Mucosa of rectum (tissue), 2 donors: ENCODE measurements at regions not wholly inside any gene's neighbourhood (a gene's known extent, or its start where the extent isn't known, plus 50 kb on each side); places are given as distances from the start of the nearest gene placed in this dataset.
"Not testable (repeated sequence)": the region's sequence is repeated elsewhere in the genome, so short reads cannot be mapped to it uniquely, and the experiment has no call there.

Experiments
- H3K27ac ChIP-seq, 2 donors: one replicate each; pipeline ENCODE4 v1.7.0; 2013; ENCODE audit warnings: inconsistent platforms in 2 of 2, low read depth in 2 of 2, low read length in 2 of 2
- H3K27me3 ChIP-seq, 2 donors: one replicate each; pipeline ENCODE4 v1.7.0; 2013; ENCODE audit warnings: low read length in 2 of 2; ENCODE audit not compliant: control insufficient read depth in 2 of 2, insufficient read depth in 2 of 2
- H3K36me3 ChIP-seq, 2 donors: one replicate each; pipeline ENCODE4 v1.7.0; 2013; ENCODE audit warnings: low read length in 2 of 2; ENCODE audit not compliant: control insufficient read depth in 2 of 2, insufficient read depth in 2 of 2
- H3K4me1 ChIP-seq, 2 donors: one replicate each; pipeline ENCODE4 v1.7.0; 2013; ENCODE audit warnings: low read length in 2 of 2, mild to moderate bottlenecking in 1 of 2; ENCODE audit not compliant: control insufficient read depth in 2 of 2, insufficient read depth in 2 of 2
- H3K4me3 ChIP-seq, 2 donors: one replicate each; pipeline ENCODE4 v1.7.0; 2013; ENCODE audit warnings: low read length in 2 of 2
- H3K9ac ChIP-seq, 2 donors: one replicate each; pipeline ENCODE4 v1.7.0; 2013; ENCODE audit warnings: low read length in 2 of 2, low read depth in 1 of 2, mild to moderate bottlenecking in 1 of 2
- H3K9me3 ChIP-seq, 2 donors: one replicate each; pipeline ENCODE4 v1.7.0; 2013; ENCODE audit warnings: low read length in 2 of 2; ENCODE audit not compliant: control insufficient read depth in 2 of 2
- donor health status: healthy.
- donor health status: Normal muscosa, but diverticular disease.

DNA sequence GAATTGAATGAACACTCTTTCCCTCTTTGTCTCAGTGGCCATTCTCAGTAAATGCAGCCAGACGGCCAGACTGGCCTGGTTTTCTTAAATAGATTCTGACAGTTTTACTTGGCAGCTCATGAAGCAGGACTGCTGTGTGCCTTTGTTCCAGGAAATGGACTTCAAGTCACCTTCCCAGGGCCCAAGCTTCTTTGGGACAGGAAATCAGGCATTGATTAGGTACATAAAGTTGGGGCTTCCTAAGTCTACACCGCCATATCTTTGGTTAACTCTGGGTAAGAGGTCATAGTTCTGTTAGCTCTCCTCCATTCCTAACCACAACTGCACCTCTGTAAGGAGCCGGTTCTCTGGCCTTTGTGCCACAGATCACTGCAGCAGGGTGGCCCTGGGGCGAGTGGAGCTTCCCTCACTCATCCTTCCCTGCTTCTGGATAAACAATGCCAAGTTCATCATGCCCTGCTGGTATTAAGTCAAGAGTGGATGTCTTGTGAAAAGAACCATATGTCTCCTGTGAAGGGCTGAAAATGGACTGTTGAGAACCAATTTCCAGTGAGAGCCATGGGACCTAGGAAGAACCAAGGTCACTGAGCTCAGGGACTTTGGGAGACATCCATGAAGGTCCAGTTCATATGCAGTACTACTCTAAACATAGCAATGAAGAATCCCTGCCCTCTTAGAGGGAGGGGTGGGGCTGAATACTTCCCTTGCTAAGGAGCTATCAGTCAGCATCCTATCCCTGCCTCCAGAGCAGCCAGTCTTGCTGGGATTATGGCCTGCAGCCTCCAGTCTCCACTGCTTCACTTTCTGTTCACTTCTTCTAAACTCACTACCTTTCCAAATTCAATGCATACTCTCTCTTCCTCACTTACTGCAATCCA lies 122.6 kb upstream of the XPO1 start:
- H3K27ac ChIP-seq = no peak overlapping the region

DNA sequence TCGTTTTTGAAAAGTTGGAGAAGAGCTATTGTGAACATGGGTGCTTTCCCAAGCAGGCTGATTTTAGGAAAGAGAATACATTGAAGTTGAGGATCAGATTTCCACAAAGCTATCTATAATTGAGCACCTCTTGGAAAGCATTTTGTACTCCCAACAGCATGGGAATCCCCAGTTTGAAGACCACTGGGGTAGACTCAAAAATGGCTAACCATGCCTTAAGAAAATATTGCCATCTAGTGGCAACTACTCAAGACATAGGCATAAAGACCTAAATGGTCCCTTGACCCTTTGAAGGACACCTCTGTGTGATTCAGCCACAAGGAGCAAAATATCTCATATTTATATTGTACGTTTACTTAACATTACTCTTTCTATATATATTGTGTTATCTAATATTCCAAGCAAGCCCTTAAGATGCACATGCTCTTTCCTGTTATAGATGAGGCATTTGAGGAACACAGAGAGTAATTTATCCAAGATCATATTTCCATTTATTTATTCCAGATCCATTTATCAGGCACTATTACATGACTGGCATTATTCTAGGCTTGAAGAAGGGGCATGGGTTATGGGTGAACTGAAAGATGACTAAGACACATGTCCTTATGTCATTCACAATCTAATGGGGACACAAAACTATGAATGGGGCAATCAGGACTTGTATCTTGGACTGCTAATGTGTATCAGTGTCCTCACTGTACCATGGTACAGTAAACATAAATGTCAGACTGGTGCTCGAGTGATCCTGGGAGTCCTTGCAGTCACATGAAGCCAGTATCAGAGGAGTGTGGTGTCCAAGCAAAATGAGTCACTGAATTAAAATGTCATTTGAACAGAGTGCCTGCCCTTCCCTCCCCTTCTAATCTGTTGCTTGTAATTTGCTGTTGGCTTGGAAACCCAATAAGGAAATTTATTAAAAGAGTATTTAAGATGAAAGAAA lies 121.0 kb upstream of the XPO1 start:
- no peaks in the 10 kb centered on the region for H3K9me3 ChIP-seq
- no peak overlapping the region for H3K9ac ChIP-seq
- no peaks in the 10 kb centered on the region for H3K36me3 ChIP-seq
- H3K27me3 ChIP-seq = no peaks in the 10 kb centered on the region
- no peak overlapping the region for H3K27ac ChIP-seq
- peak overlapping the region in 1 of 2 donors; percentile 29 for H3K4me3 ChIP-seq
- peaks cover 0 to 2% of the 10 kb centered on the region in 2 donors for H3K4me1 ChIP-seq

More for the DNA sequence above, 122.6 kb upstream of the XPO1 start:
- Histone ChIP-seq H3K4me3 (no peak overlapping the region), H3K9me3 (no peaks in the 10 kb centered on the region), H3K9ac (no peak overlapping the region), H3K4me1 (peaks cover 0 to 2% of the 10 kb centered on the region in 2 donors), H3K27me3 (no peaks in the 10 kb centered on the region), H3K36me3 (no peaks in the 10 kb centered on the region)

DNA sequence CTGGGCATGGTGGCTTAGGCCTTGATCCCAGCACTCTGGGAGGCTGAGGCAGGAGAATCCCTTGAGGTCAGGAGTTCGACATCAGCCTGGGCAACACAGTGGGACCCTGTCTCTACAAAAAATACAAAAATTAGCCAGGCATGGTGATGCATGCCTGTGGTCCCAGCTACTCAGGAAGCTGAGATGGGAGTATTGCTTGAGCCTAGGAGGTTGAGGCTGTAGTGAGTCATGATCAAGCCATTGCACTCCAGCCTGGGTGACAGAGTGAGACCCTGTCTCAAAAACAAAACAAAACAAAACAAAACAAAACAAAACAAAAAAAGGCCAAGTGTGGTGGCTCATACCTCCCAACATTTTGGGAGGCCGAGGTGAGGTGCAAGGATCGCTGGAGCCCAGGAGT lies 111.8 kb upstream of the XPO1 start:
- not testable (repeated sequence) for H3K27ac ChIP-seq, H3K9me3 ChIP-seq, H3K36me3 ChIP-seq, H3K9ac ChIP-seq, H3K4me1 ChIP-seq, H3K4me3 ChIP-seq, H3K27me3 ChIP-seq

GRCh38 chr2:61649021-61649420 lies 110.9 kb upstream of the XPO1 start:
- H3K9ac ChIP-seq = no peak overlapping the region
- no peaks in the 10 kb centered on the region for H3K36me3 ChIP-seq
- H3K4me1 ChIP-seq = no peaks in the 10 kb centered on the region
- no peak overlapping the region for H3K4me3 ChIP-seq
- no peaks in the 10 kb centered on the region for H3K9me3 ChIP-seq
- H3K27ac ChIP-seq = no peak overlapping the region
- no peaks in the 10 kb centered on the region for H3K27me3 ChIP-seq

GRCh38 chr2:61647044-61647443 lies 108.9 kb upstream of the XPO1 start:
- H3K4me3 ChIP-seq = no peak overlapping the region
- no peaks in the 10 kb centered on the region for H3K9me3 ChIP-seq
- H3K27ac ChIP-seq = no peak overlapping the region
- no peaks in the 10 kb centered on the region for H3K27me3 ChIP-seq
- no peaks in the 10 kb centered on the region for H3K36me3 ChIP-seq
- no peak overlapping the region for H3K9ac ChIP-seq
- H3K4me1 ChIP-seq = no peaks in the 10 kb centered on the region

DNA sequence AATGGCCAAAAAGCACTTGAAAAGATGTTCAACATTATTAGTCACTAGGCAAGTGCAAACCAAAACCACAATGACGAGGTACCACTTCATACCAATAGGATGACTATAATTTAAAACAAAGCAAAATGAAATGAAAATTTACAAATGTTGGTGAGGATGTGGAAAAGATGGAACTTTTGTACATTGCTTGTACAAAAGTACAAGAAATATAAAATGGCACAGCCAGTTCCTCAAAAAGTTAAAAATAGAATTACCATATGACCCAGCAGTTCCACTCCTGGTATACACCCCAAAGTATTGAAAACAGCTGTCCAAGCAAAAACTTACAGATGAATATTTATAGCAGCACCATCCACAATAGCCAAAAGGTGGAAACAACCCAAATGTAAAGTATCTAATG lies 107.8 kb upstream of the XPO1 start:
- Histone ChIP-seq H3K9me3 (no peaks in the 10 kb centered on the region), H3K36me3 (no peaks in the 10 kb centered on the region), H3K27me3 (no peaks in the 10 kb centered on the region), H3K4me3 (no peak overlapping the region), H3K27ac (no peak overlapping the region), H3K4me1 (no peaks in the 10 kb centered on the region), H3K9ac (no peak overlapping the region)

DNA sequence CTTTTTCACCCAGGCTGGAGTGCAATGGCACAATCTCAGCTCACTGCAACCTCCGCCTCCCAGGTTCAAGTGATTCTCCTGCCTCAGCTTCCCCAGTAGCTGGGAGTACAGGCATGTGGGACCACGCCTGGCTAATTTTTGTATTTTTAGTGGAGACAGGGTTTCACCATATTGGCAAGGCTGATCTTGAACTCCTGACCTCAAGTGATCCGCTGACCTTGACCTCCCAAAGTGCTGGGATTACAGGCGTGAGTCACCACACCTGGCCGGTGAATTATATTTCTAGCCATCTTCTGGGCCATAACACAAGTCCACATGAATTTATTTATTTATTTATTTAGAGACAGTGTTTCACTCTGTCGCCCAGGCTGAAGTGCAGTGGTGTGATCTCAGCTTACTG lies 105.0 kb upstream of the XPO1 start:
- H3K36me3 ChIP-seq = not testable (repeated sequence)

DNA sequence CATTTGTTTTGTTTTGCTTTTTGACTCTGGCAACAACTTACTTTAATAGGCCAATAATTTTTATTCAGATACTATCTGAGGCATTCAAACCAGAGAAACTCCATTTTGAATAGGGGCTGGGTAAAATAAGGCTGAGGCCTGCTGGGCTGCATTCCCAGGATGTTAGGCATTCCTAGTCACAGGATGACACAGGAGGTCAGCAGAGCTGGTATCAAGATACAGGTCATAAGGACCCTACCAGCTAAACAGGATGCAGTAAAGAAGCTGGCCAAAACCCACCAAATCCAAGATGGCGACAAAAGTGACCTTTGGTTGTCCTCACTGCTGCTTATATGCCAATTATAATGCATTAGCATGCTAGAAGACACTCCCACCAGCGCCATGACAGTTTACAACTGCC lies 102.2 kb upstream of the XPO1 start:
- no peak overlapping the region for H3K9ac ChIP-seq
- no peak overlapping the region for H3K4me3 ChIP-seq
- H3K4me1 ChIP-seq = no peaks in the 10 kb centered on the region
- no peak overlapping the region for H3K27ac ChIP-seq
- H3K27me3 ChIP-seq = no peaks in the 10 kb centered on the region
- H3K9me3 ChIP-seq = no peaks in the 10 kb centered on the region
- no peaks in the 10 kb centered on the region for H3K36me3 ChIP-seq

More for the DNA sequence above, 105.0 kb upstream of the XPO1 start:
- H3K27me3 ChIP-seq, H3K27ac ChIP-seq, H3K9ac ChIP-seq, H3K9me3 ChIP-seq, H3K4me3 ChIP-seq, H3K4me1 ChIP-seq: not testable (repeated sequence)

GRCh38 chr2:61639721-61640120 lies 101.6 kb upstream of the XPO1 start:
- Histone ChIP-seq H3K27me3 (no peaks in the 10 kb centered on the region), H3K4me3 (no peak overlapping the region), H3K9ac (no peak overlapping the region), H3K36me3 (no peaks in the 10 kb centered on the region), H3K27ac (no peak overlapping the region), H3K4me1 (no peaks in the 10 kb centered on the region), H3K9me3 (no peaks in the 10 kb centered on the region)

DNA sequence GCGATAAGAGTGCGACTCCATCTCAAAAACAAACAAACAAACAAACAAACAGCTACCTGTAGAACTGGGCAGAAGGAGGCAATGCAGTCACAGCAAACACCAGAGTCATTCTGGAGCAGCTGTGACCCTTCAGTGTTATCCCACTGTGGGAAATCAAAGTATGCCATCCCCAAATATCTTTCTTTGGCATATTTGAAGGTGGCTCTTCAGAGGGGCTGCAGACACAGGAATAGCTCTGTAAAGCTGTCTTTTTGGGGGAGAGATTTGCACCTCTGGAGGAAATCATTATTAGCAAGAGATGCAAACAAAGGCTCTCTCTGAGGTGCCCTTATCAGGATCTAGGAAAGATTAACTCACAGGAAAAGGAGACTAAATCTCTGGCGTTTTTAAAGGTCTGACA lies 98.5 kb upstream of the XPO1 start:
- no peaks in the 10 kb centered on the region for H3K27me3 ChIP-seq
- H3K27ac ChIP-seq = no peak overlapping the region
- no peak overlapping the region for H3K4me3 ChIP-seq
- no peaks in the 10 kb centered on the region for H3K4me1 ChIP-seq
- H3K9me3 ChIP-seq = no peaks in the 10 kb centered on the region
- H3K36me3 ChIP-seq = no peaks in the 10 kb centered on the region
- H3K9ac ChIP-seq = no peak overlapping the region
